SK-N-MC (cell line): ENCODE measurements at regions not wholly inside any gene's neighbourhood (a gene's known extent, or its start where the extent isn't known, plus 50 kb on each side); places are given as distances from the start of the nearest gene placed in this dataset.

ENCODE experiments used
- EZH2 ChIP-seq: fragments of 200-600 bp; sonication (generic); IDR thresholded peaks from one replicate; pipeline ENCODE4 v1.6.1; 2017; ENCODE audit warnings: antibody characterized with exemption
- FOXP2 ChIP-seq: optimal IDR thresholded peaks from 2 replicates; pipeline ENCODE3; 2011; ENCODE audit warnings: mild to moderate bottlenecking, moderate library complexity; ENCODE audit not compliant: insufficient read depth; ENCODE audit errors: extremely low read length, control extremely low read depth
- POLR2AphosphoS5 ChIP-seq: IDR thresholded peaks from 2 replicates; pipeline ENCODE4 v1.6.1; 2012; ENCODE audit warnings: mild to moderate bottlenecking, low read depth, low read length, borderline replicate concordance

GRCh38 chr3:33993631-33994030 is 195.2 kb downstream of the PDCD6IP start:
- TF ChIP-seq EZH2 (no peak), POLR2AphosphoS5 (no peak), FOXP2 (no peak)
